Liver (tissue), 8 donors: ENCODE measurements at regions not wholly inside any gene's neighbourhood (a gene's known extent, or its start where the extent isn't known, plus 50 kb on each side); places are given as distances from the start of the nearest gene placed in this dataset.

Source experiments
- DNase-seq: peaks from one replicate; pipeline ENCODE4 v3.0.0-alpha.2; 2017; ENCODE audit warnings: low spot score
- H3K27ac ChIP-seq, 2 donors: one replicate each; pipeline ENCODE4 v1.7.0; 2013; ENCODE audit warnings: inconsistent platforms in 2 of 2, low read length in 2 of 2, control low read depth in 1 of 2, low read depth in 1 of 2, mild to moderate bottlenecking in 1 of 2
- H3K27me3 ChIP-seq, 4 donors: one replicate each; pipeline versions ENCODE4 v1.6.1 to v1.7.0; 2013; ENCODE audit warnings: low read length in 3 of 4, inconsistent platforms in 1 of 4, mild to moderate bottlenecking in 1 of 4, moderate library complexity in 1 of 4; ENCODE audit not compliant: control insufficient read depth in 4 of 4, insufficient read depth in 4 of 4
- H3K36me3 ChIP-seq, 4 donors: one replicate each; pipeline versions ENCODE4 v1.6.1 to v1.7.0; 2013; ENCODE audit warnings: low read length in 3 of 4, mild to moderate bottlenecking in 3 of 4, low read depth in 1 of 4, moderate library complexity in 1 of 4; ENCODE audit not compliant: control insufficient read depth in 4 of 4, insufficient read depth in 3 of 4
- H3K4me1 ChIP-seq, 4 donors: one replicate each; pipeline versions ENCODE4 v1.6.1 to v1.7.0; 2013; ENCODE audit warnings: low read length in 3 of 4, mild to moderate bottlenecking in 3 of 4, moderate library complexity in 1 of 4; ENCODE audit not compliant: control insufficient read depth in 4 of 4, insufficient read depth in 4 of 4
- H3K4me3 ChIP-seq, 3 donors: one replicate each; pipeline versions ENCODE4 v1.6.1 to v1.7.0; 2013; ENCODE audit warnings: low read length in 3 of 3, control low read depth in 1 of 3, low read depth in 1 of 3, mild to moderate bottlenecking in 1 of 3
- H3K9ac ChIP-seq, 2 donors: one replicate each; pipeline ENCODE4 v1.7.0; 2013; ENCODE audit warnings: low read length in 2 of 2, mild to moderate bottlenecking in 2 of 2, moderate library complexity in 2 of 2, control low read depth in 1 of 2, low read depth in 1 of 2
- H3K9me3 ChIP-seq, 4 donors: one replicate each; pipeline versions ENCODE4 v1.6.1 to v1.7.0; 2013; ENCODE audit warnings: low read length in 3 of 4; ENCODE audit not compliant: control insufficient read depth in 4 of 4
- EGR1 ChIP-seq, 2 donors: IDR thresholded peaks; 2 replicates each; pipeline ENCODE4 v1.6.1; 2016 to 2018; ENCODE audit warnings: antibody characterized with exemption in 2 of 2, low read depth in 2 of 2
- FOXA1 ChIP-seq: IDR thresholded peaks from 2 replicates; pipeline ENCODE4 v1.6.1; 2016; ENCODE audit warnings: antibody characterized with exemption
- FOXA2 ChIP-seq: IDR thresholded peaks from 2 replicates; pipeline ENCODE4 v1.6.1; 2016; ENCODE audit warnings: antibody characterized with exemption
- GABPA ChIP-seq, 2 donors: IDR thresholded peaks in 1 of 2; conservative IDR thresholded peaks in 1 of 2; 2 replicates each; pipeline ENCODE4 v1.6.1; 2016; ENCODE audit warnings: antibody characterized with exemption in 2 of 2, mild to moderate bottlenecking in 1 of 2, moderate library complexity in 1 of 2
- HNF4A ChIP-seq, 2 donors: conservative IDR thresholded peaks; 2 replicates each; pipeline ENCODE4 v1.6.1; 2016; ENCODE audit warnings: antibody characterized with exemption in 2 of 2, mild to moderate bottlenecking in 2 of 2
- HNF4G ChIP-seq: IDR thresholded peaks from 2 replicates; pipeline ENCODE4 v1.6.1; 2016; ENCODE audit warnings: antibody characterized with exemption
- JUND ChIP-seq, 2 donors: IDR thresholded peaks; 2 replicates each; pipeline ENCODE4 v1.6.1; 2016; ENCODE audit warnings: antibody characterized with exemption in 2 of 2
- NR2F2 ChIP-seq: IDR thresholded peaks from 2 replicates; pipeline ENCODE4 v1.6.1; 2016; ENCODE audit warnings: antibody characterized with exemption
- RAD21 ChIP-seq, 2 donors: IDR thresholded peaks; 2 replicates each; pipeline ENCODE4 v1.6.1; 2016; ENCODE audit warnings: antibody characterized with exemption in 2 of 2, mild to moderate bottlenecking in 2 of 2
- RXRA ChIP-seq, 2 donors: IDR thresholded peaks; 2 replicates each; pipeline ENCODE4 v1.6.1; 2017 to 2018; ENCODE audit warnings: antibody characterized with exemption in 2 of 2, mild to moderate bottlenecking in 1 of 2
- SP1 ChIP-seq: IDR thresholded peaks from 2 replicates; pipeline ENCODE4 v1.6.1; 2018; ENCODE audit warnings: antibody characterized with exemption, mild to moderate bottlenecking
- TAF1 ChIP-seq: conservative IDR thresholded peaks from 2 replicates; pipeline ENCODE4 v1.6.1; 2016; ENCODE audit warnings: antibody characterized with exemption, mild to moderate bottlenecking
- YY1 ChIP-seq: IDR thresholded peaks from 2 replicates; pipeline ENCODE4 v1.6.1; 2016; ENCODE audit warnings: antibody characterized with exemption, mild to moderate bottlenecking
- WGBS: extraction: QIAGEN DNeasy Blood & Tissue Kit; methylation state at CpG from one replicate; pipeline ENCODE4 v1.1.7; 2013; 5-methylcytosine and 5-hydroxymethylcytosine counted together
- TF ChIP-seq, protein P1 (sequence below): IDR thresholded peaks from 2 replicates; pipeline ENCODE4 v1.6.1; 2016; ENCODE audit warnings: antibody characterized with exemption
- TF ChIP-seq, protein P2 (sequence below): fragments of 150-350 bp; IDR thresholded peaks from 2 replicates; pipeline ENCODE4 v1.5.1; 2017; ENCODE audit warnings: improper control_type of control experiment, low read depth, low read length; ENCODE audit not compliant: missing input control
- TF ChIP-seq, protein P3 (sequence below): IDR thresholded peaks from 2 replicates; pipeline ENCODE4 v1.6.1; 2016; ENCODE audit warnings: antibody characterized with exemption
- TF ChIP-seq, protein P4 (sequence below): IDR thresholded peaks from 2 replicates; pipeline ENCODE4 v1.6.1; 2016; ENCODE audit warnings: antibody characterized with exemption, mild to moderate bottlenecking
- TF ChIP-seq, protein P5 (sequence below): IDR thresholded peaks from 2 replicates; pipeline ENCODE4 v1.6.1; 2016; ENCODE audit warnings: antibody characterized with exemption
- donor health status: healthy.
- donor health status: healthy.
- donor health status: healthy.
- donor health status: healthy.
- donor health status: healthy.

DNA sequence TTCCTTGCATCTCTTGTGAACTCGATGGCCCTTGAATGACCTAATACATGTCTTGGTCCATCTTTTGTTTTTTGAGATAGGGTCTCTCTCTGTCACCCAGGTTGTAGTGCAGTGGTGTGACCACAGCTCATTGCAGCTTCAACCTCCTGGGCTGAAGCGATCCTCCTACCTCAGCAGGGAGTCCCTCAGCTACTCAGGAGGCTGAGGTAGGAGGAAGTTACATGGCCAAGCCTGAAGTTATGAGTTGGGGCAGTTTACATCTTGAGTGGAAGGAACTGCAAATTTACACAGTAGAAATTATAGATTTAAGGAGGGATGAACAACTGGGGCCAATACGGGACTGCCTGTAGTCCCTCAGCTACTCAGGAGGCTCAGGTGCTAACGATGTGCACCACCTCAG is 97.2 kb upstream of the METTL14 start:
- WGBS, result 89% methylated on average over 4 of the region's 4 CpGs
- H3K4me1 ChIP-seq, result peaks cover 0 to 34% (median 19%) of the 10 kb centered on the region in 4 donors
- no peaks in the 10 kb centered on the region for H3K9me3 ChIP-seq
- H3K27me3 ChIP-seq, result no peaks in the 10 kb centered on the region
- TF ChIP-seq RAD21 (IDR thresholded peaks at IDR 0.05), result no peak
- TF ChIP-seq, protein P1, sequence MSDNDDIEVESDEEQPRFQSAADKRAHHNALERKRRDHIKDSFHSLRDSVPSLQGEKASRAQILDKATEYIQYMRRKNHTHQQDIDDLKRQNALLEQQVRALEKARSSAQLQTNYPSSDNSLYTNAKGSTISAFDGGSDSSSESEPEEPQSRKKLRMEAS, result no peak
- TF ChIP-seq, protein P2, sequence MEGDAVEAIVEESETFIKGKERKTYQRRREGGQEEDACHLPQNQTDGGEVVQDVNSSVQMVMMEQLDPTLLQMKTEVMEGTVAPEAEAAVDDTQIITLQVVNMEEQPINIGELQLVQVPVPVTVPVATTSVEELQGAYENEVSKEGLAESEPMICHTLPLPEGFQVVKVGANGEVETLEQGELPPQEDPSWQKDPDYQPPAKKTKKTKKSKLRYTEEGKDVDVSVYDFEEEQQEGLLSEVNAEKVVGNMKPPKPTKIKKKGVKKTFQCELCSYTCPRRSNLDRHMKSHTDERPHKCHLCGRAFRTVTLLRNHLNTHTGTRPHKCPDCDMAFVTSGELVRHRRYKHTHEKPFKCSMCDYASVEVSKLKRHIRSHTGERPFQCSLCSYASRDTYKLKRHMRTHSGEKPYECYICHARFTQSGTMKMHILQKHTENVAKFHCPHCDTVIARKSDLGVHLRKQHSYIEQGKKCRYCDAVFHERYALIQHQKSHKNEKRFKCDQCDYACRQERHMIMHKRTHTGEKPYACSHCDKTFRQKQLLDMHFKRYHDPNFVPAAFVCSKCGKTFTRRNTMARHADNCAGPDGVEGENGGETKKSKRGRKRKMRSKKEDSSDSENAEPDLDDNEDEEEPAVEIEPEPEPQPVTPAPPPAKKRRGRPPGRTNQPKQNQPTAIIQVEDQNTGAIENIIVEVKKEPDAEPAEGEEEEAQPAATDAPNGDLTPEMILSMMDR, result no peak
- no peak for TF ChIP-seq FOXA2
- no peak for TF ChIP-seq RXRA (IDR thresholded peaks at IDR 0.05)
- TF ChIP-seq SP1, result no peak
- TF ChIP-seq GABPA (IDR thresholded peaks at IDR 0.05 in 1 of 2, conservative IDR thresholded peaks at IDR 0.05 in 1 of 2), result no peak
- no peak for TF ChIP-seq HNF4A (conservative IDR thresholded peaks at IDR 0.05)
- TF ChIP-seq, protein P3, sequence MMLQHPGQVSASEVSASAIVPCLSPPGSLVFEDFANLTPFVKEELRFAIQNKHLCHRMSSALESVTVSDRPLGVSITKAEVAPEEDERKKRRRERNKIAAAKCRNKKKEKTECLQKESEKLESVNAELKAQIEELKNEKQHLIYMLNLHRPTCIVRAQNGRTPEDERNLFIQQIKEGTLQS, result no peak
- TF ChIP-seq FOXA1, result no peak
- no peak for TF ChIP-seq YY1
- TF ChIP-seq HNF4G, result no peak
- TF ChIP-seq TAF1, result no peak
- TF ChIP-seq, protein P4, sequence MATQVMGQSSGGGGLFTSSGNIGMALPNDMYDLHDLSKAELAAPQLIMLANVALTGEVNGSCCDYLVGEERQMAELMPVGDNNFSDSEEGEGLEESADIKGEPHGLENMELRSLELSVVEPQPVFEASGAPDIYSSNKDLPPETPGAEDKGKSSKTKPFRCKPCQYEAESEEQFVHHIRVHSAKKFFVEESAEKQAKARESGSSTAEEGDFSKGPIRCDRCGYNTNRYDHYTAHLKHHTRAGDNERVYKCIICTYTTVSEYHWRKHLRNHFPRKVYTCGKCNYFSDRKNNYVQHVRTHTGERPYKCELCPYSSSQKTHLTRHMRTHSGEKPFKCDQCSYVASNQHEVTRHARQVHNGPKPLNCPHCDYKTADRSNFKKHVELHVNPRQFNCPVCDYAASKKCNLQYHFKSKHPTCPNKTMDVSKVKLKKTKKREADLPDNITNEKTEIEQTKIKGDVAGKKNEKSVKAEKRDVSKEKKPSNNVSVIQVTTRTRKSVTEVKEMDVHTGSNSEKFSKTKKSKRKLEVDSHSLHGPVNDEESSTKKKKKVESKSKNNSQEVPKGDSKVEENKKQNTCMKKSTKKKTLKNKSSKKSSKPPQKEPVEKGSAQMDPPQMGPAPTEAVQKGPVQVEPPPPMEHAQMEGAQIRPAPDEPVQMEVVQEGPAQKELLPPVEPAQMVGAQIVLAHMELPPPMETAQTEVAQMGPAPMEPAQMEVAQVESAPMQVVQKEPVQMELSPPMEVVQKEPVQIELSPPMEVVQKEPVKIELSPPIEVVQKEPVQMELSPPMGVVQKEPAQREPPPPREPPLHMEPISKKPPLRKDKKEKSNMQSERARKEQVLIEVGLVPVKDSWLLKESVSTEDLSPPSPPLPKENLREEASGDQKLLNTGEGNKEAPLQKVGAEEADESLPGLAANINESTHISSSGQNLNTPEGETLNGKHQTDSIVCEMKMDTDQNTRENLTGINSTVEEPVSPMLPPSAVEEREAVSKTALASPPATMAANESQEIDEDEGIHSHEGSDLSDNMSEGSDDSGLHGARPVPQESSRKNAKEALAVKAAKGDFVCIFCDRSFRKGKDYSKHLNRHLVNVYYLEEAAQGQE, result no peak
- no peak for TF ChIP-seq NR2F2
- TF ChIP-seq EGR1 (IDR thresholded peaks at IDR 0.05; ENCODE audit: low read depth in 2 of 2), result no peak
- TF ChIP-seq, protein P5, sequence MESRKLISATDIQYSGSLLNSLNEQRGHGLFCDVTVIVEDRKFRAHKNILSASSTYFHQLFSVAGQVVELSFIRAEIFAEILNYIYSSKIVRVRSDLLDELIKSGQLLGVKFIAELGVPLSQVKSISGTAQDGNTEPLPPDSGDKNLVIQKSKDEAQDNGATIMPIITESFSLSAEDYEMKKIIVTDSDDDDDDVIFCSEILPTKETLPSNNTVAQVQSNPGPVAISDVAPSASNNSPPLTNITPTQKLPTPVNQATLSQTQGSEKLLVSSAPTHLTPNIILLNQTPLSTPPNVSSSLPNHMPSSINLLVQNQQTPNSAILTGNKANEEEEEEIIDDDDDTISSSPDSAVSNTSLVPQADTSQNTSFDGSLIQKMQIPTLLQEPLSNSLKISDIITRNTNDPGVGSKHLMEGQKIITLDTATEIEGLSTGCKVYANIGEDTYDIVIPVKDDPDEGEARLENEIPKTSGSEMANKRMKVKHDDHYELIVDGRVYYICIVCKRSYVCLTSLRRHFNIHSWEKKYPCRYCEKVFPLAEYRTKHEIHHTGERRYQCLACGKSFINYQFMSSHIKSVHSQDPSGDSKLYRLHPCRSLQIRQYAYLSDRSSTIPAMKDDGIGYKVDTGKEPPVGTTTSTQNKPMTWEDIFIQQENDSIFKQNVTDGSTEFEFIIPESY, result no peak
- no peak for TF ChIP-seq JUND (IDR thresholded peaks at IDR 0.05)
- DNase-seq, result no peak
- H3K4me3 ChIP-seq, result no peak overlapping the region
- H3K36me3 ChIP-seq, result no peaks in the 10 kb centered on the region
- no peak overlapping the region for H3K27ac ChIP-seq
- no peak overlapping the region for H3K9ac ChIP-seq
